Lower leg skin (tissue), 3 donors: ENCODE measurements at regions not wholly inside any gene's neighbourhood (a gene's known extent, or its start where the extent isn't known, plus 50 kb on each side); places are given as distances from the start of the nearest gene placed in this dataset.

Experiments used
- CTCF ChIP-seq, 3 donors: fragments of 450-650 bp; IDR thresholded peaks; one replicate each; pipeline ENCODE4 v1.5.1; 2016; ENCODE audit warnings: antibody characterized with exemption in 3 of 3, mild to moderate bottlenecking in 3 of 3, moderate library complexity in 2 of 3
- POLR2A ChIP-seq, 2 donors: fragments of 450-650 bp; IDR thresholded peaks; one replicate each; pipeline ENCODE4 v1.6.1; 2016 to 2017; ENCODE audit warnings: antibody characterized with exemption in 2 of 2, mild to moderate bottlenecking in 1 of 2, moderate library complexity in 1 of 2

GRCh38 chr4:103272174-103272573 is 74.0 kb upstream of the CENPE start:
- TF ChIP-seq CTCF (IDR thresholded peaks at IDR 0.05), result no peak
- TF ChIP-seq POLR2A (IDR thresholded peaks at IDR 0.05), result no peak
